ENCODE measurements at regions not wholly inside any gene's neighbourhood (a gene's known extent, or its start where the extent isn't known, plus 50 kb on each side); places are given as distances from the start of the nearest gene placed in this dataset.

GRCh38 chr3:187983484-187984124, 170.4 kb upstream of the LPP start:
- H3K36me3 ChIP-seq (ENCODE audit: insufficient read depth, low read length), result no peaks in the 10 kb centered on the region
- no peaks in the 10 kb centered on the region for H4K20me1 ChIP-seq (ENCODE audit: insufficient read depth, low read length)
- peak overlapping the region; percentile 84 for H3K4me2 ChIP-seq (ENCODE audit: low read length)
- POLR2A ChIA-PET, result interaction anchor here (0.6 to 10.2 kb wide), 28 partner anchors 8 to 817 kb away, joined by 3 to 241 read pairs (median 4); partner anchors contain the start of gene BCL6
- H3K9me3 ChIP-seq (ENCODE audit: low read length), result no peaks in the 10 kb centered on the region
- H3K4me3 ChIP-seq (ENCODE audit: low read depth, low read length, poor library complexity, severe bottlenecking), result no peak overlapping the region
- CTCF ChIA-PET (ENCODE audit: unreplicated experiment), result interaction anchor here (0.8 to 1.9 kb wide), 6 partner anchors 16 to 243 kb away, joined by 3 to 5 read pairs (median 4); partner anchors contain the start of gene LPP
- no TSS peak for BruUV-seq (replicated peaks)
- H2AFZ ChIP-seq (ENCODE audit: low read length), result peak overlapping the region; percentile 3; the same call in 1 of the 2 replicates
- peak overlapping the region; percentile 99 for H3K27ac ChIP-seq (ENCODE audit: low read depth, low read length, poor library complexity, severe bottlenecking)
- intact Hi-C loops (cut with micrococcal nuclease; ENCODE audit: unreplicated experiment), result no loop called here
- no peaks in the 10 kb centered on the region for H3K9me2 ChIP-seq (ENCODE audit: insufficient read depth, low read length)
- H3K4me1 ChIP-seq (ENCODE audit: insufficient read depth, low read length, poor library complexity, severe bottlenecking), result peaks cover 99% of the 10 kb centered on the region
- DNase-seq (ENCODE audit: low spot score), result no peak
- TF ChIP-seq EZH2phosphoT487 (IDR thresholded peaks at IDR 0.05; ENCODE audit: borderline replicate concordance, low read depth, low read length), result no peak
- no peak for TF ChIP-seq CTCF (conservative IDR thresholded peaks at IDR 0.05; ENCODE audit: low read length)
- H3K79me2 ChIP-seq (ENCODE audit: insufficient read depth, low read depth, low read length), result no peaks in the 10 kb centered on the region

GRCh38 chr3:187985647-187986046, 168.3 kb upstream of the LPP start:
- H3K27ac ChIP-seq (ENCODE audit: low read depth, low read length, poor library complexity, severe bottlenecking), result peak overlapping the region; percentile 22
- H3K4me3 ChIP-seq (ENCODE audit: low read depth, low read length, poor library complexity, severe bottlenecking), result no peak overlapping the region
- TF ChIP-seq CTCF (conservative IDR thresholded peaks at IDR 0.05; ENCODE audit: low read length) (no peak), EZH2phosphoT487 (IDR thresholded peaks at IDR 0.05; ENCODE audit: borderline replicate concordance, low read depth, low read length) (no peak)
- ChIA-PET CTCF (ENCODE audit: unreplicated experiment) (interaction anchor here (0.8 to 1.1 kb wide), 2 partner anchors 11 kb away, joined by 3 read pairs; no protein-coding TSS in a partner anchor), POLR2A (interaction anchor here (0.7 to 10.2 kb wide), 9 partner anchors 11 to 377 kb away, joined by 3 to 241 read pairs (median 3); no protein-coding TSS in a partner anchor)
- no peaks in the 10 kb centered on the region for H3K9me3 ChIP-seq (ENCODE audit: low read length)
- DNase-seq (ENCODE audit: low spot score), result no peak
- BruUV-seq (replicated peaks), result no TSS peak
- peaks cover 98% of the 10 kb centered on the region for H3K4me1 ChIP-seq (ENCODE audit: insufficient read depth, low read length, poor library complexity, severe bottlenecking)
- no peaks in the 10 kb centered on the region for H3K36me3 ChIP-seq (ENCODE audit: insufficient read depth, low read length)
- no peaks in the 10 kb centered on the region for H3K79me2 ChIP-seq (ENCODE audit: insufficient read depth, low read depth, low read length)
- peak overlapping the region; percentile 10 for H3K4me2 ChIP-seq (ENCODE audit: low read length)
- intact Hi-C loops (cut with micrococcal nuclease; ENCODE audit: unreplicated experiment), result no loop called here
- peak overlapping the region; percentile 22; the same call in 1 of the 2 replicates for H2AFZ ChIP-seq (ENCODE audit: low read length)
- H3K9me2 ChIP-seq (ENCODE audit: insufficient read depth, low read length), result no peaks in the 10 kb centered on the region
- no peaks in the 10 kb centered on the region for H4K20me1 ChIP-seq (ENCODE audit: insufficient read depth, low read length)

GRCh38 chr3:187986514-187986934, 167.4 kb upstream of the LPP start:
- H4K20me1 ChIP-seq (ENCODE audit: insufficient read depth, low read length), result no peaks in the 10 kb centered on the region
- no peaks in the 10 kb centered on the region; the same call in 1 of the 2 replicates for H3K9me3 ChIP-seq (ENCODE audit: low read length)
- H3K27ac ChIP-seq (ENCODE audit: low read depth, low read length, poor library complexity, severe bottlenecking), result peak overlapping the region; percentile 2
- intact Hi-C loops (cut with micrococcal nuclease; ENCODE audit: unreplicated experiment), result no loop called here
- peaks cover 95% of the 10 kb centered on the region for H3K4me1 ChIP-seq (ENCODE audit: insufficient read depth, low read length, poor library complexity, severe bottlenecking)
- no peak overlapping the region for H3K4me3 ChIP-seq (ENCODE audit: low read depth, low read length, poor library complexity, severe bottlenecking)
- no peaks in the 10 kb centered on the region; the same call in 1 of the 2 replicates for H3K36me3 ChIP-seq (ENCODE audit: insufficient read depth, low read length)
- H3K4me2 ChIP-seq (ENCODE audit: low read length), result peak overlapping the region; percentile 10; the same call in 1 of the 2 replicates
- H3K9me2 ChIP-seq (ENCODE audit: insufficient read depth, low read length), result no peaks in the 10 kb centered on the region
- CTCF ChIA-PET (ENCODE audit: unreplicated experiment), result interaction anchor here (1.1 kb wide), 1 partner anchor 10 kb away, joined by 3 read pairs; no protein-coding TSS in a partner anchor
- no peak for DNase-seq (ENCODE audit: low spot score)
- peak overlapping the region; percentile 22 for H2AFZ ChIP-seq (ENCODE audit: low read length)
- POLR2A ChIA-PET, result interaction anchor here (0.9 to 10.2 kb wide), 7 partner anchors 10 to 87 kb away, joined by 3 to 241 read pairs (median 4); no protein-coding TSS in a partner anchor
- no TSS peak for BruUV-seq (replicated peaks)
- TF ChIP-seq EZH2phosphoT487 (IDR thresholded peaks at IDR 0.05; ENCODE audit: borderline replicate concordance, low read depth, low read length) (no peak), CTCF (conservative IDR thresholded peaks at IDR 0.05; ENCODE audit: low read length) (no peak)
- H3K79me2 ChIP-seq (ENCODE audit: insufficient read depth, low read depth, low read length), result no peaks in the 10 kb centered on the region
